Esophagus muscularis mucosa (tissue), 4 donors: ENCODE measurements at regions not wholly inside any gene's neighbourhood (a gene's known extent, or its start where the extent isn't known, plus 50 kb on each side); places are given as distances from the start of the nearest gene placed in this dataset.
A peak's percentile ranks its signal among the peaks of the same experiment; 100 is the strongest.

Source experiments
- DNase-seq: peaks from one replicate; pipeline ENCODE4 v3.0.0-alpha.2; 2017; ENCODE audit errors: extremely low spot score
- H3K27ac ChIP-seq, 4 donors: fragments of 200-600 bp; sonication (generic); replicated peaks in 1 of 4; 1 replicate in 3 of 4; 2 replicates in 1 of 4; pipeline ENCODE4 v1.5.1; 2016 to 2019; ENCODE audit warnings: mild to moderate bottlenecking in 1 of 4
- H3K27me3 ChIP-seq, 4 donors: fragments of 200-600 bp; sonication (generic); one replicate each; pipeline versions ENCODE4 v1.5.1 to v1.6.0; 2016 to 2019
- H3K36me3 ChIP-seq, 4 donors: fragments of 200-600 bp; sonication (generic); one replicate each; pipeline ENCODE4 v1.5.1; 2016 to 2019
- H3K4me1 ChIP-seq, 4 donors: fragments of 200-600 bp; sonication (generic); one replicate each; pipeline ENCODE4 v1.5.1; 2016 to 2019
- H3K4me3 ChIP-seq, 4 donors: fragments of 200-600 bp; sonication (generic); 1 replicate in 2 of 4; 2 replicates in 2 of 4; pipeline ENCODE4 v1.5.1; 2016 to 2019; ENCODE audit warnings: mild to moderate bottlenecking in 4 of 4, moderate library complexity in 1 of 4
- H3K9me3 ChIP-seq, 4 donors: fragments of 200-600 bp; sonication (generic); 1 replicate in 3 of 4; 2 replicates in 1 of 4; pipeline ENCODE4 v1.5.1; 2016 to 2019
- EP300 ChIP-seq: sonication (generic); formaldehyde crosslinking; IDR thresholded peaks from one replicate; pipeline ENCODE4 v1.6.1; 2017; ENCODE audit warnings: antibody characterized with exemption
- POLR2A ChIP-seq: fragments of 450-650 bp; IDR thresholded peaks from one replicate; pipeline ENCODE4 v1.6.1; 2017; ENCODE audit warnings: antibody characterized with exemption, moderate library complexity, mild to moderate bottlenecking, low read depth
- POLR2AphosphoS5 ChIP-seq, 2 donors: sonication (generic); formaldehyde crosslinking; IDR thresholded peaks; one replicate each; pipeline ENCODE4 v1.6.1; 2017; ENCODE audit warnings: antibody characterized with exemption in 2 of 2
- WGBS: methylation state at CpG from one replicate; pipeline ENCODE4 v1.1.5; 2018; 5-methylcytosine and 5-hydroxymethylcytosine counted together
- intact Hi-C: fragments of 100-400 bp; cut with DNase I; formaldehyde crosslinking; loops from one replicate; pipeline ENCODE4 v1.15.1; 2023
- TF ChIP-seq, protein P1 (sequence below), 3 experiments: fragments of 200-600 bp in 2 of 3; fragments of 450-650 bp in 1 of 3; sonication (generic) in 2 of 3; IDR thresholded peaks; one replicate each; pipeline ENCODE4 v1.5.1; 2017 to 2019; ENCODE audit warnings: antibody characterized with exemption in 3 of 3, mild to moderate bottlenecking in 2 of 3, moderate library complexity in 1 of 3

DNA sequence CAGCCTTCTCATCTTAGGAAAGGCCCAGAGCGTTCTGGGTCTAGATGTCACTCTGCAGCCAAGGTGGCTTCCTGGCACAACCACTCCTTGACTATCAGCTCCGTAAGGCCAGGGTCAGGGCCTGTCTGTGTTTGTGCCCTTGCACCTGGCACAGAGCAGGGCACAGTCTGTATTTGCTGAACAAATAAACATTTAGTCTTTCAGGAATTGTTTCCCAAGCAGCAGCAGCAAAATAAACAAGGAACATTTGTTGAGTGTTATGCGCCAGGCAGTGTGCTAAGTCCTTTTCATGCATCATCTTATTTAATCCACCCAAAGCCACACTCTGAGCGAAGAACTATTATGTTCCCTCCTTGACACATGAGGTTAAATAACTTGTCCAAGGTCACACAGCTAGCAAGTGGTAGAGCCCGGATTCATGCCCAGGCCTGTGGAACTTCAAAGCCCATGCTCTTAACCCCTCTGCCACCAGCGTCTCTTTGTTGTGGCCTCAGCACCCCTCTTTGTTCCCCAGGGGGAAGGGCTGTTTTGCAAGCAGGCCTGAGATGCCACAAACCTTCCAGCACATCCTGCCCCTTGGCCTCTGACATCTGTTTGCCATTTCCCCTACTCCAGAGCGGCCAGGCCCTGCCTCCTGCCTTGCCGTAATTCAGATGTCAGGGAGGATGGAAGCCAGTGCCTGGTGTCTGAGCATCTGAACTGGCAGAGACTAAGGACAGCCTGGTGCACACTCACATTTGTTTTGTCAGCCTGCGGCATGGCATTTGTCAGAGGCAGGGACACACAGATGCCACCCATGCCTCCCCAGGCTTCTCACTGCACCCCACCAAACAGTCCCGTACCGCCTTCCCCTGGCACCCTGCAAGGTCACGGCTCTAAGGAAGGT is 325.8 kb upstream of the ZMIZ1 start:
- Histone ChIP-seq H3K4me3 (no peak overlapping the region), H3K4me1 (peaks cover 19 to 39% (median 33%) of the 10 kb centered on the region in 4 donors), H3K27ac (no peak overlapping the region), H3K27me3 (no peaks in the 10 kb centered on the region), H3K9me3 (no peaks in the 10 kb centered on the region), H3K36me3 (no peaks in the 10 kb centered on the region)
- intact Hi-C loops = no loop called here
- 85% methylated on average over 11 of the region's 12 CpGs for WGBS
- TF ChIP-seq POLR2AphosphoS5 (IDR thresholded peaks at IDR 0.05) (no peak), POLR2A (no peak), EP300 (no peak)
- TF ChIP-seq, protein P1, sequence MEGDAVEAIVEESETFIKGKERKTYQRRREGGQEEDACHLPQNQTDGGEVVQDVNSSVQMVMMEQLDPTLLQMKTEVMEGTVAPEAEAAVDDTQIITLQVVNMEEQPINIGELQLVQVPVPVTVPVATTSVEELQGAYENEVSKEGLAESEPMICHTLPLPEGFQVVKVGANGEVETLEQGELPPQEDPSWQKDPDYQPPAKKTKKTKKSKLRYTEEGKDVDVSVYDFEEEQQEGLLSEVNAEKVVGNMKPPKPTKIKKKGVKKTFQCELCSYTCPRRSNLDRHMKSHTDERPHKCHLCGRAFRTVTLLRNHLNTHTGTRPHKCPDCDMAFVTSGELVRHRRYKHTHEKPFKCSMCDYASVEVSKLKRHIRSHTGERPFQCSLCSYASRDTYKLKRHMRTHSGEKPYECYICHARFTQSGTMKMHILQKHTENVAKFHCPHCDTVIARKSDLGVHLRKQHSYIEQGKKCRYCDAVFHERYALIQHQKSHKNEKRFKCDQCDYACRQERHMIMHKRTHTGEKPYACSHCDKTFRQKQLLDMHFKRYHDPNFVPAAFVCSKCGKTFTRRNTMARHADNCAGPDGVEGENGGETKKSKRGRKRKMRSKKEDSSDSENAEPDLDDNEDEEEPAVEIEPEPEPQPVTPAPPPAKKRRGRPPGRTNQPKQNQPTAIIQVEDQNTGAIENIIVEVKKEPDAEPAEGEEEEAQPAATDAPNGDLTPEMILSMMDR (IDR thresholded peaks at IDR 0.05) = no peak
- DNase-seq = no peak

DNA sequence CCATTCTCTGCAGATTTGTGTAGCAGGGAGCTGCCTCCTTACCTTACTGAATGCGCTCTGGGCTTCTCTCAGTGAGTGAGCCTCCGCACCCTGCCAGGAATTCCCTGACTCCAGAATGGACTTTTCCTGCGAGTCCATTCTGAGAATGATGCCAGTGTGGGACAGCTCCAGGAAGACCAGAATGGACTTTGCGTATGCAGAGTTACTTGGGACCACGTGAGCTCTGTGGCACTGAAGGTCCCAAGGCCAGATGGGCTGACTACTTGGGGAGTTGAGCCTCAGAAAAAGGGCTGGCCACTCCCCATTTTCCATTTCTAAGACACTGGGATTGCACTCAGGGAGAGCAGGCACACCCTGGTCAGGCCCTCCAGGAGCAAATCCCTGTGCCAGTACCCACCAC is 324.7 kb upstream of the ZMIZ1 start:
- TF ChIP-seq, protein P1 (IDR thresholded peaks at IDR 0.05) = no peak
- no peak for TF ChIP-seq POLR2AphosphoS5 (IDR thresholded peaks at IDR 0.05)
- no peak for TF ChIP-seq EP300
- no peak for TF ChIP-seq POLR2A
- Histone ChIP-seq H3K27me3 (no peaks in the 10 kb centered on the region), H3K27ac (no peak overlapping the region), H3K9me3 (no peaks in the 10 kb centered on the region), H3K36me3 (no peaks in the 10 kb centered on the region), H3K4me3 (no peak overlapping the region), H3K4me1 (peaks cover 19 to 39% (median 33%) of the 10 kb centered on the region in 4 donors)
- 87% methylated on average over 5 of the region's 5 CpGs for WGBS
- no peak for DNase-seq
- intact Hi-C loops = no loop called here

DNA sequence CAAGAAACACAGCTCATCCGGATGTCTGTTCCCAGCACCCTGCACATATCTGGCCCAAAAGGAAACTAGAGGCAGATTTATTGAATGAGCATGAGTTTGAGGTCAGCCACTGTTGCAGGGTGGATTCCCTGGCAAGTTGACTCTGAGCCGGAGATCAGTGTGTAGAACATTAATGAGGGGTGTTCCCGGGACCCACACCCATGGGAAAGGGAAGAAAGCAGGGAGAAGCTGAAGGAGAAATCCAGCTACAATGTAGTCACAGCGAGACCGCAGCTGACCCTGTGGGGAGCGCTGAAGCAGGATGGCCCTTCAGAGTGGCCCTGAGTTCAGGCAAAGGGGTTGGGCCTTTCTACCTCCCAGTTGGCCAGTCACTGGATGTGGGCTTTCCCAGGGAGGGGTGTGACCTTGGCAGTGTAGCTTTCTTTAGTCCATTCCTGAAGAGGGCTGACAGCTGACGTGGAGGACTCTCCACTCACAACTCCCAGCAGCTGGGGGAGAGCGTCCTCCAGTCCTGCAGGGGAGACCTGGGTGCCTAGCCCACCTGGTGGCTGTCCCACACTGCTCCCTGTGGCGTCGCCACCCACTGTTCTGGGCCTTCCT is 324.2 kb upstream of the ZMIZ1 start:
- H3K4me3 ChIP-seq = no peak overlapping the region
- WGBS = 89% methylated on average over 9 of the region's 10 CpGs
- no peak for DNase-seq
- intact Hi-C loops = no loop called here
- H3K36me3 ChIP-seq = no peaks in the 10 kb centered on the region
- H3K27me3 ChIP-seq = no peaks in the 10 kb centered on the region
- H3K9me3 ChIP-seq = no peaks in the 10 kb centered on the region
- peak overlapping the region in 1 of 4 donors; percentile 24 for H3K27ac ChIP-seq
- TF ChIP-seq EP300 (no peak), POLR2A (no peak), POLR2AphosphoS5 (IDR thresholded peaks at IDR 0.05) (no peak)
- TF ChIP-seq, protein P1 (IDR thresholded peaks at IDR 0.05) = no peak
- peaks cover 19 to 39% (median 33%) of the 10 kb centered on the region in 4 donors for H3K4me1 ChIP-seq

DNA sequence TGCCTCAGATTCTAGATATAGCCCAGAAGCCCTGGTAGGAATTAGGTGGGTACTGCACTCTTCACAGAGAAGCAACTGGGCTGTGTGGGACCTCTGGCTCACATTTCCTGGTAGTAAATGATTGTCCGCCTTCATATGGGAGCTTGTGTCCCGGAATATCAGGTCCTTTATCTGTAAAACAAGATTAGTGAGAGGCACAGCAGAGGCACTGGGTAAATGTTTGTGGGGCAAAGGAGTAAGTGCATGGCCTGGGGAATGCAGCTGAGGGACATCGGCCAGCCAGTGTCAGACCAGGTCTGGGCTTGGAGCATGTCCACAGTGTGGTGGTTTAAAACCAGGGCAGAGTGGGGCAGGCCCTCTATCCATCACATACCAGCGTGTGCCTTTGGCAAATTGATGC is 323.3 kb upstream of the ZMIZ1 start:
- TF ChIP-seq POLR2A (no peak), POLR2AphosphoS5 (IDR thresholded peaks at IDR 0.05) (no peak), EP300 (no peak)
- TF ChIP-seq, protein P1 (IDR thresholded peaks at IDR 0.05) = no peak
- Histone ChIP-seq H3K27ac (no peak overlapping the region), H3K27me3 (no peaks in the 10 kb centered on the region), H3K4me3 (no peak overlapping the region), H3K36me3 (no peaks in the 10 kb centered on the region), H3K4me1 (peaks cover 19 to 39% (median 33%) of the 10 kb centered on the region in 4 donors), H3K9me3 (no peaks in the 10 kb centered on the region)
- WGBS = 97% methylated on average over 4 of the region's 4 CpGs
- DNase-seq = no peak
- intact Hi-C loops = no loop called here
